DMS114 treated with DMSO at 0.1 percent for 48 hours (cell line): ENCODE measurements at regions not wholly inside any gene's neighbourhood (a gene's known extent, or its start where the extent isn't known, plus 50 kb on each side); places are given as distances from the start of the nearest gene placed in this dataset.

Experiments
- DNase-seq: peaks from one replicate; lab custom pipeline; 2025; ENCODE audit not compliant: unreplicated experiment; lab: John Stamatoyannopoulos, UW

DNA sequence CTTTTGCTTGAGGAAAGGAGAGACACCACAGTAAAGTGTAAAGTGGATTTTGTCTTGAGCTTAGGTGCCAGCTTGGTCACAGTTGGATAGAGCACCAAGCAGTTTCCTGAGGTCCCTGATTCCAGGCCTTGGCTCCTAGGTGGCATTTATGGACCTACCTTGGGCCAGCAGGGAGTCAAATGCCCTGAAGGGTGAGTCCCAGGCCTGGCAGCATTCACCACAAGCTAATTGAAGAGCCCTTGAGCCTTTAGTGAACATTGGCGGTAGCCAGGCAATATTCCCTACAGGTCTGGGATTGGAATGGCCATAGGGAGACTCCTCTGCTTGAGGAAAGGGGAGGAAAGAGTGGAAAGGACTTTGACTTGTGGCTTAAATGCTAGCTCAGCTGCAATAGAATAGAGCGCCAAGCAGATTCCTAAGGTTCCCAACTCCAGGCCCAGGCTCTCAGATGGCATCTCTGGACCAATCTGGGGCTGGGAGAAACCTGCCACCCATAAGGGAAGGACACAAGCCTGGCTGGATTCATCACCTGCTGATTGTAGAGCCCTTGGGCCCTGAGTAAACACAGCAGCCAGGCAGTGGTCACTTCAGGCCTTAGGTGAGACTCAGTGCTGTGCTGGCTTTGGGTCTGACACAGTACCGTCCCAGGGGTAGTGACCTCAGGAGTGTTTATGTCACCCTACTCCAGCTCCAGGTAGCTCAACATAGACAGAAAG lies 137.5 kb upstream of the OTOS start:
- no peak for DNase-seq

DNA sequence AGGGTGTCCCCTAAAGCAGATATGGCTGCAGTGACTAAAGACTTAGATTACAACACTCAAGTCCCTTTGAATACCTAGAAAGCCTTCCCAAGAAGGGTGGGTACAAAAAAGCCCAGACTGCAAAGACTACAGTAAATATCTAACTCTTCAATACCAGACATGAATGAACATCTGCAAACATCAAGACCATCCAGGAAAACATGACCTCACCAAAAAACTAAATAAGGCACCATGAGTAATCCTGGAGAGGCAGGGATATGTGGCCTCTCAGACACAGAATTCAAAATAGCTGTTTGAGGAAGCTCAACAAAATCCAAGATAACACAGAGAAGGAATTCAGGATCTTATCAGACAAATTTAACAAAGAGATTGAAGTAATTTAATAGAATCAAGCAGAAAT lies 138.2 kb upstream of the OTOS start:
- DNase-seq = no peak

DNA sequence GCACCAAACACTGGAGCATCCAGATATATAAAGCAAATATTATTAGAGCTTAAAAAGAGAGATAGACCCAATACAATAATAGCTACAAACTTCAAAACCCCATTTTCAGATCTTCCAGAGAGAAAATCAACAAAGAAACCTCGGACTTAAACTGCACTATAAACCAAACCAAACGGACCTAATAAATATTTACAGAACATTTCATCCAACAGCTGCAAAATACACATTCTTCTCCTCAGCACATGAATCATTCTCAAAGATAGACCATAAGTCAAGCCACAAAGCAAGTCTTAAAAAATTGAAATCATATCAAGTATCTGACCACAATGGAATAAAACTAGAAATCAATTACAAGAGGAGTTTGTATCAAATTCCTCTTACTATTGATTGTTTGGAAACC lies 140.2 kb upstream of the OTOS start:
- DNase-seq = no peak

GRCh38 chr2:240284503-240285259 lies 144.2 kb upstream of the OTOS start:
- DNase-seq = no peak

DNA sequence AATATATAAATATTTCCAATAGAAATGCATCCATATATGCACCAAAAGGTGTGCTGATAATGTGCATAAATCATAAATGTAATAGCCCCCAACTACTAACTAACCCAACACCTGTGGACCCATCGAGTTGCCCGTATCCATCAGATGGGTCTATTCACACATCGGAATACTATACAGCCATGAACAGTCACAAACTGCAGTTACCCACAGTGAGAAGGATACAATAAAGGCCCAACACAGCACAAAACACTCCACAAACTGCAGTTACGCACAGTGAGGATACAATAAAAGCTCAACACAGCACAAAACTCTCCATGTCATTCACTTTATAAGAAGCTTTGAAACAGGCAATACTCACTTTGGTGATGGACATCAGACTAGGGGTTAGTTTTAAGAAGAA lies 145.3 kb upstream of the OTOS start:
- DNase-seq = no peak

DNA sequence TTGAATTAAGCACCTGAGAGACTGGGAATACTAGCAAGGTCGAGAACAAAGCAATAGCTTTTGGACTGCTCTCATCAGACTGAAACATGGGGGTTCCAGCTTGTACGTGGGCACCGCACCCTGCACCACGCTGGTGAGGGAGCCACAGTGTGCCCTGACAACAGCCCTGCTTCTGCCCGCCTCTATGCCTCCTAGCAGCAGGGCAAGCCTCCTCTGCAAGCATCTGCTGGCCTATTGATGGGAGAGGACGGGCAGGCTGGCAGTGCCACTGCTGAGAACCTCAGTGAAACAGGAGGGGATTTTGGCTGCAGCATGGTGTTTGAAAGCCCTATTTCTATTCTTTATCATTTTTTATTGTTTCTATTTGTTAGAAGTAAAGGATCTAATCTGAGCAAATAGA lies 146.1 kb upstream of the OTOS start:
- no peak for DNase-seq

DNA sequence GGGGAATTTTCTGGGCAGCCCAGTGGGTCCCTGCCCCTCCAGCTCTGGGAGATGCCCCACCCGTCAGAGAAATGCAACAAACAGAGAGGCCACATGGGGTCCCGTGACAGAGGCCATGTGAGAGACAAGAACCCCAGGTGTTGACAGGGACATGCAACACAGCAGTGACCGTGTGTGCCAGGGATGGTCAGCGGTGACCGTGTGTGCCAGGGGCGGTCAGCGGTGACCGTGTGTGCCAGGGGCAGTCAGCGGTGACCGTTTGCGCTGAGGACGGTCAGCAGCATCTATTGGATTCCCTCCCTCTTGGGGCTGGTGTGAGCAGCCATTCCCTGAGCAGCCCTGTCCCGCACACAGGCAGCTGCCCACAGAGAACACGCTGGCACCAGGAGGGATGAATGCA lies 146.6 kb upstream of the OTOS start:
- DNase-seq = no peak

DNA sequence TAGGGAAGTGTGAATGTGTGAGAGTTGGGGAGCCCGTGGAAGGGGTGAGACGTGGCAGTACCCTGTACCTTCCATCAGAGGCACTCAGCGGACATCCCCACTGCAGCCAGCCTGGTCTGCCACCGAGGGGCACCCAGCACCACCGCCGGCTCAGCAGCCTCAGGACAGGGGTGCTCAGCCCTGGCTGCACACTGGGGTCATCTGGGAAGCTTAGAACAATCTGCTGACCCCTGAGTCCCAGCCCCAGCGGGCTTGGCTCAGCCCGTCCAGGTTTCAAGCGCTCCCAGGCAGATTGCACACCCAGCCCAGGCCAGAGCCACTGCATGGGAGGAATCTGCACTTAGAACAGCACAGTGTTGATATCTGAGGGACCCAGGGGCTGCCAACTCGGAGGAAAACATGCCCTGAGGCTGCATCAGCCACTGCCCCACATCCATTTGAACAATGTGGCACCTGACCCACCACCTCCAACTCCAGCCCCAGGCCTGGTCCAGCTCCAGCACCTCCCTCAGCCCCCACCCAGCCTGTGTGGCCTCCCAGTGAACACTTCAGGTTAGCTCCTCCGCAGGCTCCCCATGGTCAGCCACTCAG lies 147.1 kb upstream of the OTOS start:
- DNase-seq = no peak

DNA sequence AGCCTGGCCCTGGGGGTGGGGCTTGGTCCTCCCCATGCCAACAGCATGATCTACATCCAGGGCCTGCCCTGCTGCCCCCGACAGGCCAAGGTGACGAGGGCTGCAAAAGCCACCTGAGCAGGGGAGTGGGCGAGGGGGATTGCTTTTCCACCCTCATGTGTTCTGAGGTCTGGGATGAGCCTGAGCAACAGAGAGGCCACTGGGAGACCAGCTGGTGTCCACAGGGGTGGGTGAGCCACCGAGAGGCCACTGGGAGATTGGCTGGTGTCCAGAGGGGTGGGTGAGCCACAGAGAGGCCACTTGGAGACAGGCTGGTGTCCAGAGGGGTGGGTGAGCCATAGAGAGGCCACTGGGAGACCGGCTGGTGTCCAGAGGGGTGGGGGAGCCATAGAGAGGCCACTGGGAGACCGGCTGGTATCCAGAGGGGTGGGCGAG lies 147.4 kb upstream of the GPC1 start:
- DNase-seq = no peak

DNA sequence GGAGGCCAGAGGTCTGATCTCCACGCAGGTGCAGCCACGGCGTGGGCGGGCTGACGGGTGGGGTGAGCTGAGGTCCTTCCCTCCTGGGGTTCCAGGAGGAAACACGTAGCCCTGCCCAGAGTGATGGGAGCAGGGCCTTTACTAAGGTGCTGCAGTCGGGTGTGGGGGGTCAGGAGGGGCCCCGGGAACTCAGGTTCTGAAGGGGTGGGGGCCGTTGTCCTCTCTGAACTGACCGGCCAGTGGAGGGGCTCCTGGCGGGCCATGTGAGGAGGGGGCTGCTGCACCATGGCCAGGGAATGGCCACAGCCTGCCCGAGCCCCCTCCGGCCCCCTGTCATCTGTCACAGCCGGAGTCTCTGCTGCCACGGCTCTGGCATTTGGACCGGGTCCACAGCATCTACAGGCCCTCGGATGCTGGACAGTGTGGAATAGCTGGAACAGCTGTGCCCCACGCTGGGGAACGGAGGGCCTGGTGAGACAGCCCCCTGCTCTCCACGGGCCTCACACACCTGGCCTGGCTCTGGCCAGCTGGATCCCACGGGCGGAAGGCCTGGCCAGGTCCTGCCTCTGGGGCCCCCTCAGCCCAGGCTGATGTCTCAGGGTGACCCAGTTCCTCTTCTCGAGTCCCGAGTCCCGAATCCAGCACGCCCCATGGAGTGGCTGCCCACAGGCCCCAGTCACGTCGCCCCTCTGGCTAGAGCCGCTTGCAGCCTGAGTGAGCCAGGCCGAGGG lies 145.6 kb upstream of the GPC1 start:
- DNase-seq = no peak

GRCh38 chr2:240290432-240291336 lies 144.8 kb upstream of the GPC1 start:
- DNase-seq = no peak

DNA sequence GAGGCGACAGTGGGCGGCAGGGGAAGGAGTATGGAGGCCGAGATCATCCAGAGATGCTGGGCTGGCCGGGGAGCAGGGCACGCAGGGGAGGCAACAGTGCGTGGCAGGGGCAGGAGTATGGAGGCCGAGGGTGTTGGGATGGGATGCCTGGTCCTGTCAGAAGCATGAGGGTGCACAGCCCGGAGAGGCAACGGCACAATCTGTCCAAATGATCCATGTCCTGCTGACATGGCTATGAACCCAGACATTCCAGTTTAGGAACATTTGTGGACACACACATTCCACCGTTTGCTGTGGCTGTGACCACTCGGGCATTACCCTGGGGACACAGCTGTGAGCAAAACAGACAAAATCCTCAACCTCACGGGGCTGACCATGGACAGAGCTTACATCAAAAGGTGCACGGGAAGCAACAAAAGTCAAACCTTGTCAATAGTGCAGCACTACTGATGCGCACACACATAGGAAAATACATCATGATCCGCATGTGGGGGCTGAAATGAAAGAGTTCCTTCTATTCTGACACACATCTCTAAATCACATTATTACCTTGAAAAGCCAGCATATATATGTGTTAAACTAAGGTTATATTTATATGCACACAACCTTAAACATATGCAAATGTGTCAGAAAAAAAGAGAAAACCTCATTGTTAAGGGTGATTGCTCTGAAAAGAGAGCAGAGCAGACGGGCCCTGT lies 144.0 kb upstream of the GPC1 start:
- DNase-seq = no peak

DNA sequence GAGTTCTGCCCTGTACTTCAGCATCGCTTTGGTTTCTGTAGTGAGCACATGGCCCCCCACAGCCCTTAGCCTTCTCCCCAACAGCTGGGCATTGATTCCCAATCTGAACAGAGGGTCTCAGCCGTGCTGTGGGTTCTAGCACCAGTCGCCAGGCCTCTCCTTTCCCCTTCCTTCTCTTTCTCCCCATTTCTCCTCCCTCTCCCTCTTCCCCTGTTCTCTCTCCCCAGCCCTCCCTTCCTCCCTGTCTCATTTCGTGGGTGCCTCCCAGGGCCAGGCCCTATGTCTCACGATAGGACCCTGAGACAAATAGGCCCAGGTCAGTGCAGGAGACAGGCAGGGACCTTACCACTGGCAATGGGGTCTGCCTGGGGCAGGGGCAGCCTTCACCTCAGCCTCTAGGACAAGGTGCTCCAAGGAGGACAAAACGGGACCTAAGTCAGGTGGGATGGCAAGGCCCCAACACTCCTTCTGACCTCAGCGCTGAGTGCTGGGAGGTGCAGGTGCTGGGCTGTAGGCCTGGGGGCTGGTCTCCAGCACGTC lies 143.4 kb upstream of the GPC1 start:
- no peak for DNase-seq

DNA sequence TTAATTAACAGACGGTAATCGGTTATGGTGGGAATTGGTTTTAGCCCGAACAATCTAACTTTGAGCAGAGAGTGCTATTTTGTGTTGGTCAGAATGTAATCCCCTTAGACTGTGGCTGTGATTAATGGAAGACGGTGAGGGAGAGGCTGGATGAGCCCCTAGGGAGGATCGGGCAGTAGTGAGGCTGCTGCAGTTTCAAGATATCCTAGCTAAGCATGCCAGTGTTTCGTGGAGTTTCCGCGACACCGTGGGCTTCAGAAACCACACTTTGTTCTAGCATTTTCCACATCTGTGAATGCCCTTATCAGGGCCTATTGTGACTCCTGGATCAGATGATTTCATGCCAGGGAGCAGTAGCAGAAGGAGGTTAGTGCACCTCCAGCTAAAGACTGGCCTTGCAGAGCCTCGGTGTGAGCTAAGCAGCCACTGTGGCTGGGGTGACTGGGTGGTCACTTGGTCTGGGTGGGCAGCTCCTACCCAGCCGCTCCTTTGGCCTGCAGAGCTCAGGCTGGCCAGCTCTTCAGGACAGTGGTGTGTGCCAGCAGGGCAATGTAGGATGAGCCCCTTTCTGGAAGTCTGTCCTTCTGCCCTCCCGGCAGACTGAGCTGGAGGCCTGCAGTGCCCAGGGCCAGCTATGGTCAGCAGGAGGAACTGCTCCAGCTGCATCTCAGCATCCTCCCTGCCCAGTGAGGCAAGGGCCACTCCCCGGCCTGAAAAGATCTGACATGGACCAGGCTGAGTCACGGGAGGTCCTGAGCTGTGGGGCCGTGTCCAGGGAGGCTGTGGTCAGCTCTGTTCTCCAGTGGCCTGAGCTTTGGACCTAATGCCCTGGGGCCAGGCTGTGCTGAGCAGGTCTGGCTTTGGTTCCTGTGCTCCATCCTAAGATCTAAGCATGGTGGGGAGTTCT lies 142.6 kb upstream of the GPC1 start:
- no peak for DNase-seq

DNA sequence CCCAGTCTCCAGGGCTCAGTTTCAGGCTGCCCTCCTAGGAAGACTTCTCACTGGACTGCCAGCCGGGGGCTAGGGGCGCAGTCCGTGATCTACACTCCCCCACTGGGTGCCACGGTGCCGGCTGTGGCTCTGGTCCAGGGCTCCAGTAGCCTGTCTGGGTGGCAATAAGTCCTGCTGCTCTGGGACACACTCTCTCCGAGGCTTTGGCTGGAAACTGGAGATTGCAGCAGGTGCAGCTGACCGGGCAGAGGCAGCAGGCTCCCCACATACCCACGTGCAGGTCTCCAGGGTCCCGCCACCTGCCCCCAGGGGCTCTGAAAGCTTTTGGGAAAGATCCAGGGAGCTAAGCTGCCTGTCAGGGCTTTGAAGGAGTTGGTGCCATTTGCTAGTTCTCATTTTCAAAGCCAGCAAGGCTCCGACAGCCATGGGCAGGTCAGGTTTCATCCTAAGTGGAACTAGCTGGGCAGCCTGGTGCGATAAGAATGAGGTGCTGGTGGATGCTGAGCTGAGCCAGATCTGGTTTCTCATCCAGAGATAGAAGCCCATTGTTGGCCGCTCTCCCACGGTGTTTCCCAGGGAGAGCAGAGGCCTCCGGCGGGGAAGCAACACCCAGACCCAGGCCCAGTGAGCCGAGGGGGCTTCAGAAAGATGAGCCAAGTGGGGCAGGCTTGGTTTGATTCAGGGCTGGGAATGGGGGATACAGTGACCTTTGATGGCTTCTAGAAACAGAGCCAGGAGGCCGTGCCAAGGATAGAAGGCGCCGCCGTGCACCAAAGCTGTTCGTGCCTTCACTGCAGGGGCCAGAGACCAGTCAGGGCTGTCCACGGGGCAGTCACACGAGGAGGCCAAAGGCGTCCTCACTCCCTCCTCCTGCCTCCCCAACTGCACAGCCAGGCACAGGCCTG lies 141.7 kb upstream of the GPC1 start:
- no peak for DNase-seq

- DNase-seq = no peak
Observed at GRCh38 chr2:240294514-240294913, 140.9 kb upstream of the GPC1 start.

- DNase-seq = no peak
Observed at GRCh38 chr2:240295256-240296103, 140.0 kb upstream of the GPC1 start.
